ENCODE measurements at regions not wholly inside any gene's neighbourhood (a gene's known extent, or its start where the extent isn't known, plus 50 kb on each side); places are given as distances from the start of the nearest gene placed in this dataset.

DNA sequence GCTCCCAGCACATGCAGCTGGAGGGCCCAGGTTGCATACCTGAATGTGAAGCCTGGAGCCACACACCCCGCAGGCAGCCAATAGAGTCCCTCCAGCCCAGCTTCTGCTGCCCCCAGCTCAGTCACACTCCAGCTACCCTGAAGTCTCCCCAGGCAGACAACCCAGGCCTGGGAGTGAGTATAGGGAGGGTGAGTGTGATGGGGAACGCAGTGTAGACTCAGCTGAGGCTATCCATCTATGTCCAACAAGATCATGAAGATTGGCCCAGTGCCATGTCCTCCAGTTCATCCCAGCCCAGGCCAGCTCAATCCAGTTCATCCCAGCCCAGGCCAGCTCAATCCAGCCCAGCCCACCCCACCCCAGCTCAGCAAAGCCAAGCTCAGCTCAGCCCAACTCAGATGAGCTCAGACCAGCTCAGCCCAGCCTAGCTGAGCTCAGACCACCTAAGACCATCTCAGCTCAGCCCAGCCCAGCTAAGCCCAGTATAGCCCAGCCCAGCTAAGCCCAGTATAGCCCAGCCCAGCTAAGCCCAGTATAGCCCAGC, 330.4 kb downstream of the TMEM121 start:
- TF ChIP-seq POLR2A (IDR thresholded peaks at IDR 0.05) (no peak), CTCF (IDR thresholded peaks at IDR 0.05) (no peak)
